ENCODE measurements at regions not wholly inside any gene's neighbourhood (a gene's known extent, or its start where the extent isn't known, plus 50 kb on each side); places are given as distances from the start of the nearest gene placed in this dataset.

DNA sequence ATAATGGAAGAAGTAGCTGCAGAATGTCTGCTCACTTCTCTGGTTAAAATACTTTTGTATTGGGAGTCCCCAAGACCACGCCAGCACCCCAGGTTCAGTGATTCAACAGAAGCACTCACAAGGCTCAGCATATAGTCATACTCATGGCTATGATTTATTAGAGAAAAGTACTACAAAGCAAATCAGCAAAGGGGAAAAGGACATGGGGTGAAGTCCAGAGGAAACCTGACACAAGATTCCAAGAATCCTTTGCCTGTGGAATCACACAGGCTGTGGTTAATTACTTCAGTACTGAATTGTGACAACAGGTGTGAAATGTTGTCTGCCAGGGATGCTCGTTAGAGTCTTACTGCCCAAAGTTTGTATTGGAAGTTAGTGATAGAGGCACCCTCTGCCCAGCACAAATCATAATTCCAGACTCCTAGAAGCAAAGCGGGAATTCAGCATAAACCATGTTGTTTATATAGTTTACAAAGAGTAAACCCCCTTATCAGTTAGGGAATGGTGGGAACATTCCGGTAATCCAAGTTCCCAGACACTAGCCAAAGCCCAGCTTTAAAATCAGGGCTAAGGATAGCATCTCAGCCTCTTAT is 79.4 kb downstream of the HYCC1 start:
- TF ChIP-seq EZH2phosphoT487 (IDR thresholded peaks at IDR 0.05; ENCODE audit: low read length): no peak
- TF ChIP-seq EZH2 (optimal IDR thresholded peaks at IDR 0.05; ENCODE audit: low read depth, low read length): no peak
- TF ChIP-seq, protein P1, sequence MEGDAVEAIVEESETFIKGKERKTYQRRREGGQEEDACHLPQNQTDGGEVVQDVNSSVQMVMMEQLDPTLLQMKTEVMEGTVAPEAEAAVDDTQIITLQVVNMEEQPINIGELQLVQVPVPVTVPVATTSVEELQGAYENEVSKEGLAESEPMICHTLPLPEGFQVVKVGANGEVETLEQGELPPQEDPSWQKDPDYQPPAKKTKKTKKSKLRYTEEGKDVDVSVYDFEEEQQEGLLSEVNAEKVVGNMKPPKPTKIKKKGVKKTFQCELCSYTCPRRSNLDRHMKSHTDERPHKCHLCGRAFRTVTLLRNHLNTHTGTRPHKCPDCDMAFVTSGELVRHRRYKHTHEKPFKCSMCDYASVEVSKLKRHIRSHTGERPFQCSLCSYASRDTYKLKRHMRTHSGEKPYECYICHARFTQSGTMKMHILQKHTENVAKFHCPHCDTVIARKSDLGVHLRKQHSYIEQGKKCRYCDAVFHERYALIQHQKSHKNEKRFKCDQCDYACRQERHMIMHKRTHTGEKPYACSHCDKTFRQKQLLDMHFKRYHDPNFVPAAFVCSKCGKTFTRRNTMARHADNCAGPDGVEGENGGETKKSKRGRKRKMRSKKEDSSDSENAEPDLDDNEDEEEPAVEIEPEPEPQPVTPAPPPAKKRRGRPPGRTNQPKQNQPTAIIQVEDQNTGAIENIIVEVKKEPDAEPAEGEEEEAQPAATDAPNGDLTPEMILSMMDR (IDR thresholded peaks at IDR 0.05; ENCODE audit: low read length): no peak
- no peaks in the 10 kb centered on the region for H3K27me3 ChIP-seq (replicated peaks; ENCODE audit: insufficient read depth, low read length)

DNA sequence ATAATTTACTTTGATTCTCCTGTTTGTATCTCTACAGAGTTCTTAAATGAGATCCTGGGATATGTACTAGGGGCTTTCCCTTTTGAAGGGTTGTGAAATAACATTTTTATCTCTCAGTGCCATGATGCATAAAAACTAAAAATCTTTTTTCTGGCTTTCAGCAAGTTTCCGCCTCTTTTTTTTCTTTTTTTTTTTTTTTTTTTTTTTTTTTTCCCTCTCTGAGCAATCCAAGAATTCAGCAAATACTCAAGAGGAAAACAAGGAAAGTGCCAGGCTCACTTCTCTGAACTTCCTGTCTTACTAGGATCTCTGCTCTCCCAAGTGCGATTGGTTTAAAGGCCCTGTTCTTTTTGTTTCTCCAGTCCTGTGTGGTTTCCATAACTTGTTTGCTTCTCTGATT is 79.9 kb downstream of the HYCC1 start:
- no peak overlapping the region for H3K27ac ChIP-seq (ENCODE audit: low read length)
- H3K9me3 ChIP-seq (replicated peaks; ENCODE audit: insufficient read depth, low read length): no peaks in the 10 kb centered on the region
- H2AFZ ChIP-seq (ENCODE audit: low read length): no peak overlapping the region
- no peak overlapping the region for H3K4me3 ChIP-seq (ENCODE audit: low read length)
- H3K27me3 ChIP-seq (replicated peaks; ENCODE audit: insufficient read depth, low read length): no peaks in the 10 kb centered on the region
- no peaks in the 10 kb centered on the region for H3F3A ChIP-seq (ENCODE audit: insufficient read depth, low read length)
- H3K36me3 ChIP-seq (replicated peaks; ENCODE audit: insufficient read depth, low read length): no peaks in the 10 kb centered on the region
- H3K4me1 ChIP-seq (ENCODE audit: low read length): no peaks in the 10 kb centered on the region
- no peak overlapping the region for H3K9ac ChIP-seq (ENCODE audit: low read length)
- H3K79me2 ChIP-seq (ENCODE audit: low read length): no peaks in the 10 kb centered on the region
- H3K4me2 ChIP-seq (ENCODE audit: low read depth, low read length): no peak overlapping the region
- no peak for DNase-seq
- H4K20me1 ChIP-seq (ENCODE audit: insufficient read depth, low read length): no peaks in the 10 kb centered on the region
- TF ChIP-seq, protein P1 (IDR thresholded peaks at IDR 0.05; ENCODE audit: low read length): no peak
- TF ChIP-seq EZH2 (optimal IDR thresholded peaks at IDR 0.05; ENCODE audit: low read depth, low read length): no peak
- no peak for TF ChIP-seq EZH2phosphoT487 (IDR thresholded peaks at IDR 0.05; ENCODE audit: low read length)
- H3K9me2 ChIP-seq (replicated peaks; ENCODE audit: insufficient read depth, low read length): no peaks in the 10 kb centered on the region

More for the DNA sequence above, 79.4 kb downstream of the HYCC1 start:
- no peaks in the 10 kb centered on the region for H3K36me3 ChIP-seq (replicated peaks; ENCODE audit: insufficient read depth, low read length)
- H3K4me1 ChIP-seq (ENCODE audit: low read length): no peaks in the 10 kb centered on the region
- DNase-seq: no peak
- no peaks in the 10 kb centered on the region for H3K9me3 ChIP-seq (replicated peaks; ENCODE audit: insufficient read depth, low read length)
- no peaks in the 10 kb centered on the region for H3F3A ChIP-seq (ENCODE audit: insufficient read depth, low read length)
- no peaks in the 10 kb centered on the region for H4K20me1 ChIP-seq (ENCODE audit: insufficient read depth, low read length)
- no peak overlapping the region for H3K4me3 ChIP-seq (ENCODE audit: low read length)
- H3K79me2 ChIP-seq (ENCODE audit: low read length): no peaks in the 10 kb centered on the region
- H3K9me2 ChIP-seq (replicated peaks; ENCODE audit: insufficient read depth, low read length): no peaks in the 10 kb centered on the region
- H3K27ac ChIP-seq (ENCODE audit: low read length): no peak overlapping the region
- no peak overlapping the region for H3K9ac ChIP-seq (ENCODE audit: low read length)
- no peak overlapping the region for H3K4me2 ChIP-seq (ENCODE audit: low read depth, low read length)
- no peak overlapping the region for H2AFZ ChIP-seq (ENCODE audit: low read length)

DNA sequence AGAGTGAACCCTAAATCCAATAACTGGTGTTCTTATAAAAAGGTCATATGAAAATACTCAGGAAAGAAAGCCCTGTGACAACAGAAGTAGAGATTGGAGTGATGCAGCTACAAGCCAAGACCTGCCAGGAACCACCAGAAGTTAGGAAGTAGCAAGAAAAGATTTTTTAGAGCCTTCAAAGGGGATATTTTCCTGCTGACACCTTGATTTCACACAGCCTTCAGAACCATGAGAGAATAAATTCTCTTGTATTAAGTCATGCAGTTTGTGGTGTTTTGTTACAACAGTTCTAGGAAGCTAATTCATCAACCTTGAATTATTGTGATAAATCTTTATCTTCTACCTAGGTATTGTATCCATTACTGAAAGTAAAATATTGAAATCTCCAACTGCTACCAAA is 81.0 kb downstream of the HYCC1 start:
- DNase-seq: no peak
- no peaks in the 10 kb centered on the region for H3F3A ChIP-seq (ENCODE audit: insufficient read depth, low read length)
- no peak overlapping the region for H3K9ac ChIP-seq (ENCODE audit: low read length)
- no peak overlapping the region for H3K4me2 ChIP-seq (ENCODE audit: low read depth, low read length)
- H3K4me3 ChIP-seq (ENCODE audit: low read length): no peak overlapping the region
- H3K36me3 ChIP-seq (replicated peaks; ENCODE audit: insufficient read depth, low read length): no peaks in the 10 kb centered on the region
- H4K20me1 ChIP-seq (ENCODE audit: insufficient read depth, low read length): no peaks in the 10 kb centered on the region
- H2AFZ ChIP-seq (ENCODE audit: low read length): no peak overlapping the region
- H3K9me2 ChIP-seq (replicated peaks; ENCODE audit: insufficient read depth, low read length): no peaks in the 10 kb centered on the region
- H3K4me1 ChIP-seq (ENCODE audit: low read length): no peaks in the 10 kb centered on the region
- TF ChIP-seq, protein P1 (IDR thresholded peaks at IDR 0.05; ENCODE audit: low read length): no peak
- TF ChIP-seq EZH2 (optimal IDR thresholded peaks at IDR 0.05; ENCODE audit: low read depth, low read length) (no peak), EZH2phosphoT487 (IDR thresholded peaks at IDR 0.05; ENCODE audit: low read length) (no peak)
- no peak overlapping the region for H3K27ac ChIP-seq (ENCODE audit: low read length)
- no peaks in the 10 kb centered on the region for H3K79me2 ChIP-seq (ENCODE audit: low read length)
- H3K27me3 ChIP-seq (replicated peaks; ENCODE audit: insufficient read depth, low read length): no peaks in the 10 kb centered on the region
- H3K9me3 ChIP-seq (replicated peaks; ENCODE audit: insufficient read depth, low read length): no peaks in the 10 kb centered on the region
